T1000 (cell line): ENCODE measurements at regions not wholly inside any gene's neighbourhood (a gene's known extent, or its start where the extent isn't known, plus 50 kb on each side); places are given as distances from the start of the nearest gene placed in this dataset.

Source experiments
- DNase-seq: peaks from one replicate; lab custom pipeline; 2025; ENCODE audit warnings: mixed read lengths; lab: John Stamatoyannopoulos, UW

DNA sequence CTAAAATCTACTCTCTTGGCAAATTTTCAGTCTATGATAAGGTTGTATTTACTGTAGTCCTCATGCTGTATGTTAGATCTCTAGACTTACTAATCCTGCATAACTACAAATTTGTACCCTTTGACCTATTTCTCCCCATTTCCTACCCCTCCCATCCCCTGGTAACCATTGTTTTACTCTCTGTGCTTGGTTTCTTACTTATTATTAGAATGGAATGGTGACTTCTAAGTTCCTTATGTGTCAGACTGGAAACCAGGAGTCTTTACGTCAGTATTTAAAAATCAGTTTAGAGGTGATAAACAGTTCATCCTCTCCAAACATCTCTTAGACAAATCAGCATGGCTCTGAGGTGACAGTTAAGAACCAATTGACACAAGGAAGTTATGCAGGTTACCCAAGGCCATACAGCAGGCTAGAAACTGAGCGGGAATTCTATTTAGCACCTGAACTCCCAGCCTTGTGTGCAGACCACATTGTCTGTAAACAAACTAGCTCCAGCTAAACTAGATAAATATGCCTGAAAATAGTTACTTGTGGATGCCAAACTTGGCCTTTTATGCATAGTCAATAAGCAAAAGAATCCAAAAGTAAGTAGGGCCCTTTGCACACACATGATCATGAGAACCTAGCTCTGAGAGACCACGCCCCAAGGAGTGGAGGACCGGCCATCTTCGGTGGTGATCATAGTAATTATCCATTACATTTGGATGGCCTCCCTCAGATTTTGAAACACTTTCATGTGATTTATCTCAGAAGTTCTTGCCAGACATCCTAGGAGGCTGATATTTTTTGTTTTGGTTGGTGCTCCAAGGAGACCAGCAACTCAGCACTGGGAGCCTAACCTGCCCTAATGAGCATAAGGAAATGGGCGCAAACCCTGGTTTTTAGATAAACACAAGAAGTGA, 72.3 kb upstream of the BOC start:
- DNase-seq, result no peak

DNA sequence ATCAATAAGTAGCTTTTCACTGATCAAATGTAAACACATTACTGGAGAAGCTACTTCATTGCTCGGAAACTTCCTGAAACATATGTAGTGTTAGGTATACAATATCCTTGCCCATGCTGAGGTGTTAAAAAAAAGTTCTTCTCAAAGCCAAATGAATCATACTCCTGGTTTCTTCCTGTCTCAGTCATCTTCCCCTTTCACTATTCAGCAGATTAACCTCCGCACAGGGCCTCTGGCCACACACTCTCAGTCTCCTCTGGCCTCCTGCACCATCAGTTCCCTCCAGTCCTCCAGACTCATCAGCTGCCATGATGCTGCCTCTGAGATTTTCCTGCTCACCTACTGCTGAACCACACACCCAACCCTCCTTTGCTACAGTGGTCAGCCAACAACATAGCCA, 70.5 kb upstream of the BOC start:
- no peak for DNase-seq

DNA sequence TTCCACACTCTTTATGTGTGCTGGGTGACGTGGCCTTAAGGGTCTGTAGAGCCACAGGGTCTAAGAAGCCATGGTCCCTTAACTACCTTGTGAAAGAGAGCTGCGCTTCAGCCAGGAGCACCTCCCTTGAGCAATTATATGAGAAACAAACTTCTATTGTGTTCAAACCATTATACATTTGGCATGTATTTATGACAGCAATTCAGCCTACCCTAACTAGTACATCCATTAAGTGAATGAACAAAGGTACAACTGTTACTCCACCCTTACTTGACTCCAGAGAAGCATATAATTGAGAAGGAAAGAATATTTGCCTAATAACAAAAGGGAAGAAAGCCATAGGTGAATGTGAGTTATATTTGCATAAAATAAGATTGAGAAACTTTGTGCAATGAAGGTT, 69.8 kb upstream of the BOC start:
- DNase-seq, result no peak

DNA sequence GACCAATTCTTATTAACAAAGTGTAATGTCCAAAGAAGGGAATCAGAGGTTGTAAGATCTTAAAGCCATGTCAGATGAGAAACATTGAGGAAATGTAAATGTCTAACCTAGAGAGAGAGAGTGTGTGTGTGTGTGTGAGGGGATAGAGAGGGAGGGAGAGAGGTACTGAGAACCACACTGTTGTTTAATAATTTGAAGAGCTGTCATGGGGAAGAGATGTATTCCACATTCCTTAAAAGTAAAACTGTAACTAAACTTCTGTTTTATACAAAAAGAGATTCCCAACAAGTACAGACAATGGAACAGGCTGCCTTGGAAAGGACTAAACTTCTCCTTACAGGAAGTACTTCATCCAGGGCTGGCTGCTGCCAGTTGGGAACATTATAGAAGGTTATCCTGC, 68.9 kb upstream of the BOC start:
- no peak for DNase-seq

DNA sequence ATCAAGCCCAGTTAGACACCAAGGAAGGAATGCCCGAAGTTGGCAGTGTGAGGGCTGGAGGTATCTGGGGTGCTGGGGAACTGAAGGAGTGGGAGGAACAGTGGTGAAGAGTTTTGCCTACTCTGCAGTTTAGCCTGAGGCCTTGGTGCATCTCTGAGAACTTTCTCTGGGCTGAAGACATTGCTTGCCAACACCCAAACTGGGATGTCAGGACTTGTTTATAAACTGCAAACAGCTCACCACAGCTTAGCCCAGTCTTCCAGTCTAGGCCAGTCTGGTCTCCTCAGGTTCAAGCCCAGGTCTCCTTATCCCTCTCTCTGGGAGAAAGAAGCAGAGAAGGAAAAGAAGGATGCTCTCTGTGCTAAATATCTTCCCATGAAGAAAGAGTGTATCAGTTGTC, 68.0 kb upstream of the BOC start:
- DNase-seq, result no peak

DNA sequence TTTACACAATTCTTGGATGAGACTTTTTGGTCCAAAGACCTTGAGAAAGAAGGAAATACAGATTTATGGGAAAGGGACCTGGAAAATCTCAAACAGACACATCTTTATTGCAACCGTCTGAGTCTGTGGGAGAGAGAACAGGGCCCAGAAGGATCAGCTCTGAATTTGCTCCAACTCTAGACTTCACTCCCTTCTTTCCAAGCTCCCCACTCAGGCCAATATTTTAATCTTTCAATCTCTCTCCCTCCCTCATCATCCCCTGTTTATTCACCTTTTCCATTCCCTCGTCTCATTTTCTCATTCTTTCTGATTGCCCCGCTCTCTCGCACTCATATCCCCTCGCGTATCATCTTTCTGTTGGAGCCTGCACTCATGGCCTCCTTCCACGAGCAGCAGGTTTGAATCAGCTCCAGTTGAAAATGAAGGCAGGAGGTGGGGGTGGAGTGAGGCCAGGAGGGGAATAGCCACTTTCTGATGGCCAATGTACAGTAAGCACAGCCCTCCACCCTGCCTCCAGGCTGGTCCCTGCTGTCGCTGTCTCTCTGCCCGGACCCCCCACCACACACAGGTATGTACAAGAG, 63.6 kb upstream of the BOC start:
- no peak for DNase-seq

DNA sequence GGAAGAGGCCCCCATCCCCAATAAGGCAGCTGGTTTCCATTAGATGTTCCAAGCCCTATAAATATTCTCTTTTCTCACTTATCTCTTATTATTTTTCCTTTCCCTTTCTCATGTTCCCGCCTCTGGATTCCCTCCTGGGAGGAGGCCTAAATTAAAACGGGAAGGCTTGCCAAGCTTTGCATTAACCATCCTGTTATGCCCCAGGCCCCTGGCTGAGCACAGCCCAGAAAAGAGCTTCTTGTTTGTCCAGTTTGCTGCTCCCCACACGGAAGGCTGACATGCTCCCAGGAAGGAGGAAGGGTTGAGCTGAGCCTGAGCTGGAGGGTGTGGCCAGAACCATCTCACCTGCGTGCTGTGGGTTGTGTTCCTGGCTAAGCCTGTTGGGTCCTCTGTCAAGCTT, 63.1 kb upstream of the BOC start:
- DNase-seq, result no peak

DNA sequence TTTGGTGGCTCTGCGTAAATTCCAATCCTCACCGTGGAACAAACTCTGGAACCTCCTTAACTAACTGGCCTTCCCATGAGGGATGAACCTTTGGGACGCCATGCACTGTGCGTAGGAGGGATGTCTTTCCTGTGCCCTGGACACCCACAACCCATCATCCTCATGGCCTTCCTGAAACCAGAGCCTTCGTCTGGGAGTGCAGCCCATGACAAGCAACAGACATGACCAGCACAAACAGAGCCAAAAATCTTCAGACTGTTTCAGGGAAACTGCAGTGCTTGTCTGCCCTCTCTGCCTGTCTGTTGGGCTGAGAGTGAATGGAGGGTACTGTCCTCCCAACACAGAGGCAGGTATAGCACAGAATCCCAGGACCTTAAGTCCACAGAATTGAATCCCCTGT, 61.1 kb upstream of the BOC start:
- DNase-seq, result no peak

DNA sequence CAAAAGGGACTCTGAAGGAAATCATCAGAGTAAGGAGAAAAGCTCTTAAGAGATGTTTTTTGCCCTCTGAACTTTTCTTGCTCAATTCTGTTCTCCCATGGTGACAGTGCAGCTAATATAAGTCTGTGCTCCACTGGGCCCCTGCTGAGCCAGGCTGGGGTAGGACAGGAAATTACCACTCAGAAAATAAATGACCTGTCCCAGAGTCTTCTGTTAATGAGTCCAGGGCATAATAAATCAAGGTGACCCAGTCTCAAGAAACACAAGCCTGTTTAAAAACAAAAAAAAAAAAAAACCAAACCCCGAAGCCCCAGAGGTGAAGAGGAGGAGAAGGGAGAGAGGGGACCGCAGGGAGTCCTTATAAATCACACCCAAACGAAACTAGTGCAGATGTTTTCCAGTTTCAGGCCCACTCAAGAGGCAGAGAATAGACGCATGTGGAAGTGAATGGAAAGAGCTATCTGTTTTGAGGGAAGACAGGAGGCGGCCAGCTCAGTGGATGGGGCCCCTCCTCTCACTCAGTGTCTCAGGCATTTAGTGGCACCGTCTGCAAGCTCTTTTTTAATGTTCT, 59.8 kb upstream of the BOC start:
- DNase-seq, result no peak

DNA sequence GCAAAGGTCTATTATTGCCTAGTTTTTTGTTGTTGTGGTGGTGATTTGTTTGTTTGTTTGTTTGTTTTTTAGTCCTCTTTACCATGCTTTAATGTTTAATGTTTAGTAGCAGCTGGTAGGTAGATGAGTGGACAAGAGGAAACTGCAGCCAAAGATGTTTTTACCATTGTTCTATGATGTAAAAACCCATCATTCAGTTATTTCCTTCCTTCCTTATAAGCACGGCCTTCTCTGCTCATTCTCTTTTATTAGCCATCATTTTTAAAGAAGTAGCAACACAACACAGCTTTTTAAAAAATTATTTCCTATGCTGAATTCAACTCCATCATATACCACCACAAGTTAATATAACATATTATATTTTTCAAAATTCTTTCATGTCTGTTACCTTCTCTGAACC, 58.5 kb upstream of the BOC start:
- no peak for DNase-seq

DNA sequence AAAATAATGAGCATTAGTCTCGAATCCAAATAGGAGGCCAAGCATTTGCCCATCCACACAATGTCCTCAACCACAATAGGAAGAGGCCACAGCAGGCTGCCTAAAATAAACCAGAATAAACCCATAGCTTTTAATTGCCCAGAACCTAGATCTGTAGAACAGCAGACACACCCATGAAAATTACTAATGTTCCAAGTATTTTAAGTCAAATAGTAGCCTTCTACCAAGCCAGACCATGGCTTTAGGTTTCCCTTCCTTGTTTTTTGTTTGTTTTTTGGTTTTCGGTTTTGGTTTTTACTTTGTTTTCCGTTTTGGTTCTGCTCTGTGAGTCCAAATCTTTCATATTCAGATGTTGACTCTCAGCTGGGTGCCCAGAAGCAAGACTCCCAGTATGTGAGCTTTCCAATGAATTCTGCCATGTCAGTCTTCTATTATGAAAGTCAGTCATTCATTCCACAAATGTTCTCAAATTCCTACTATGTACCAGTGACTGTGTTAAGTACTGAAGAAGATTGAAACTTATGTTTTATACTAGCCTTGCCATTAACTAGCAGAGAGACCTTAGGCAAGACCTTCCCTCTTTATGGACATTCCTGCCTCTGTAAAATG, 57.8 kb upstream of the BOC start:
- DNase-seq, result no peak

DNA sequence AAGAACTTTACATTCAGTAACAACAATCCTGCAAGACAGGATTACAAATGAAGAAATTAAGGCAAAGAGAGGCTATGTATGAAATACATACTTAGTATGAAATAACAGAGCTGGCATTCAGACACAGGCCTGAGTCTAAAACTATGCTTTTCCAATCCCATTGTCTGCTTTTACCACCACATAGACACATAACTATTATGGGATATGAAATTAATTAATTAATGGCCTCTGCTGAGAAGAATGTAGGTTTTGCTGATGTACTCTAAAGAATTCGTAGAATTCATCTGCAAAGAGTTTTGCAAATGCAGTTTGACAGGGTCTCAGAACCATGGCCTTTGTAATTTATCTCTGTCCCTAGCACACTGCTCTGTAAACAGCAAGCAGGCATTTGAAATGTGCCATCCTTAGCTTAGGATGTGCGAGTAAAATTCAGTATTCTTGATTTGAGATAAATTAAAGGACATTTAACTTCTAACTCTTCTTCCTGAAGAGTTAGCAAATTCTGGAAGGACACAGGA, 54.5 kb upstream of the BOC start:
- no peak for DNase-seq

DNA sequence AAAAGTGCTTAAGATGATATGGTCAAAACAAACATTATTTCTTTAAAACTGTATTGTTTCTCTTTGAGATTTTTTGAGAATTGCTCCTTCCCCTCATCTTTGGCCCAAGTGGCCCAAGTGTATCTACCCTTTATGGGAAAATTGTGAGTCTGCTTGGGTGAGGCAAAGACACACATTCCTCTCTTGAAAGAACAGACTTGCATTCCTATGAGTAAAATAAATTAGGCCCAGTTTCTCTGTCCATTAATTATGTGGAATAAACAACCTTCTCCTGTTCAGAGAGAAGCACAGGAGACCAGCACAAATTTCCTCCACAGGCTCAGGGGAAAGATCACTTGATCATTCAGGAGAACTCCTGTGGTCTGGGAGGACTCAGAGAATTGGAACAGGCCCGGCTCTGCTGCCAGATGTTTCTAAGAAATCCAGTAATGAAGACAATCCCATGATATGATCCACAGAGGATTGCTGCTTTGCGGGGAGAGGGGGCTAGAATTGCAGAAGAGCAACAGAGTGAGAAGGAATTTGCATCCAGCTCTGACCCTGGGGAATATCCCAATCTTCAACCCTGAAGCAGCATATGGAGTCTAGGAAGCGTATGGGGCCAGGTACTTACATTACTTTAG, 53.8 kb upstream of the BOC start:
- DNase-seq, result no peak

DNA sequence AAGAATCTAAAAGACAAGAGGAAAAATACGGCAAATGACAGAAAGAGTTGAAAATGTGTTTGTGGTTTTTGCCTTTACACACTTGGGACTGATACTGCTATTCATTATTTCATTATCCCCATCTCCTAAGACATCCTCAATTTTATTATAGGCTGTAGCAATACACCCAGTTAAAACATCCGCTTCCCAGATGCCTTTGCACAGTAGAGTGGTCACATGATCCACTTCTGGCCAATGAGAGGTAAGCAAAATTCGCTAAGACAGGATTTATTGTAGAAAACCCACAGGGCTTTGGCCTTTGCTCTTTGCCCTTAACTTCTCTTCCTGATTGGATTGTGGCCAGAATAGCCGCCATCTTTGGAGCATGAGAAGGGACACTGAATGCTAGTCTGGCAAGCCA, 53.2 kb upstream of the BOC start:
- DNase-seq, result no peak
